MM.1S (cell line): ENCODE measurements at regions not wholly inside any gene's neighbourhood (a gene's known extent, or its start where the extent isn't known, plus 50 kb on each side); places are given as distances from the start of the nearest gene placed in this dataset.

Experiments
- DNase-seq: peaks from one replicate; pipeline ENCODE4 v3.0.0-alpha.2; 2015
- H2AFZ ChIP-seq: fragments of 300-600 bp; sonication (generic); 2 replicates; pipeline ENCODE4 v1.6.0; 2016; ENCODE audit warnings: antibody characterized with exemption, low read length
- H3F3A ChIP-seq: fragments of 300-600 bp; sonication (generic); 2 replicates; pipeline ENCODE4 v1.6.1; 2016; ENCODE audit warnings: mild to moderate bottlenecking, antibody characterized with exemption, low read length, moderate library complexity, mixed read lengths; ENCODE audit not compliant: insufficient read depth
- H3K27ac ChIP-seq: fragments of 300-600 bp; sonication (generic); 2 replicates; pipeline ENCODE4 v1.5.1; 2016; ENCODE audit warnings: mild to moderate bottlenecking, low read length
- H3K27me3 ChIP-seq: fragments of 300-600 bp; sonication (generic); replicated peaks from 2 replicates; pipeline ENCODE4 v1.6.0; 2016; ENCODE audit warnings: low read length; ENCODE audit not compliant: insufficient read depth
- H3K36me3 ChIP-seq: fragments of 300-600 bp; sonication (generic); replicated peaks from 2 replicates; pipeline ENCODE4 v1.6.1; 2016; ENCODE audit warnings: mild to moderate bottlenecking, low read length, mixed read lengths; ENCODE audit not compliant: insufficient read depth
- H3K4me1 ChIP-seq: fragments of 300-600 bp; sonication (generic); 2 replicates; pipeline ENCODE4 v1.6.1; 2016; ENCODE audit warnings: low read length, mixed read lengths
- H3K4me2 ChIP-seq: fragments of 300-600 bp; sonication (generic); 2 replicates; pipeline ENCODE4 v1.6.0; 2016; ENCODE audit warnings: low read depth, low read length
- H3K4me3 ChIP-seq: fragments of 300-600 bp; sonication (generic); 2 replicates; pipeline ENCODE4 v1.5.1; 2016; ENCODE audit warnings: low read length, mixed read lengths
- H3K79me2 ChIP-seq: fragments of 300-600 bp; sonication (generic); 2 replicates; pipeline ENCODE4 v1.6.1; 2016; ENCODE audit warnings: mixed run types, low read length, mixed read lengths
- H3K9ac ChIP-seq: fragments of 300-600 bp; sonication (generic); 2 replicates; pipeline ENCODE4 v1.6.1; 2016; ENCODE audit warnings: low read length, mixed read lengths
- H3K9me2 ChIP-seq: fragments of 300-600 bp; sonication (generic); replicated peaks from 2 replicates; pipeline ENCODE4 v1.6.1; 2016; ENCODE audit warnings: mild to moderate bottlenecking, low read length, mixed read lengths; ENCODE audit not compliant: insufficient read depth
- H3K9me3 ChIP-seq: fragments of 300-600 bp; sonication (generic); replicated peaks from 2 replicates; pipeline ENCODE4 v1.6.1; 2016; ENCODE audit warnings: mild to moderate bottlenecking, low read length, mixed read lengths; ENCODE audit not compliant: insufficient read depth
- H4K20me1 ChIP-seq: fragments of 300-600 bp; sonication (generic); 2 replicates; pipeline ENCODE4 v1.6.1; 2016; ENCODE audit warnings: mild to moderate bottlenecking, low read length, moderate library complexity, mixed read lengths; ENCODE audit not compliant: insufficient read depth
- EZH2 ChIP-seq: fragments of 300-600 bp; sonication (generic); optimal IDR thresholded peaks from 2 replicates; pipeline ENCODE3; 2017; ENCODE audit warnings: low read depth, mild to moderate bottlenecking, antibody characterized with exemption, low read length, mixed read lengths
- EZH2phosphoT487 ChIP-seq: fragments of 300-600 bp; sonication (generic); IDR thresholded peaks from 2 replicates; pipeline ENCODE4 v1.6.1; 2018; ENCODE audit warnings: antibody characterized with exemption, low read length
- TF ChIP-seq, protein P1 (sequence below): fragments of 300-600 bp; sonication (generic); IDR thresholded peaks from 2 replicates; pipeline ENCODE4 v1.5.1; 2016; ENCODE audit warnings: antibody characterized with exemption, low read length, mixed read lengths

DNA sequence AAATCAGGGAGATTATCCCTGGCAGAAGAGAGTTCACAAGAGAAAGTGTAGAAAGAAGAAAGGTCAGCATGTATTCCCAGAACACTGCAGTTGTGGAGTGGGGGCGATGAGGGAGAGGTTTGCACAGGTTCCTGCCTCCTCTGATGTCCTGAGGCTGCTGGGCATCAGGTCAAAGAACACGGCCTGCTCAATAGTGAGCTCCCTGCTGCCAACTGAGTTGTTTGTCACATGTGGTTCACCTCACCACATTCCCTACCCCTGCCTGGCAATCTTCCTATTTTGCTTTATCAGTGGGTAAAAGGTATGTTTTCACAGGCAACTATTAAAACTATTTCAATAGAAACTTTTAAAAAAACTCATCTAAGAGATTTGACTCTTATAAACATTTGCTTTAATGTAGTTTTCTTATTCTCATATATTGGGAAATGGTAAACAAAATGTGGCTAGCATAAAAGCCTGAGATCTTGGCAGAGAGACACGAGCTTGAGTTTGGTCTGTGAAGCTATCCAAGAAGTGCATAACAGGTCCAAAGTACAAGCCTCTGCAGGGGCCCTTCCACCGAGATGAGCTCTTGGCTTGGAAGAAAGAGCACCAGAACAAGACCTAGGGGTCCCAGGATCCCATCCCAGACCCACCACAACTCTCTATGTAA, 123.9 kb upstream of the SRD5A2 start:
- Histone ChIP-seq H3K27ac (no peak overlapping the region), H3K79me2 (no peaks in the 10 kb centered on the region), H3K36me3 (no peaks in the 10 kb centered on the region), H3K9me3 (no peaks in the 10 kb centered on the region), H3K4me1 (no peaks in the 10 kb centered on the region), H3K4me2 (no peak overlapping the region), H3F3A (no peaks in the 10 kb centered on the region), H3K27me3 (no peaks in the 10 kb centered on the region), H3K9ac (no peak overlapping the region), H3K9me2 (no peaks in the 10 kb centered on the region), H3K4me3 (no peak overlapping the region), H2AFZ (no peak overlapping the region), H4K20me1 (no peaks in the 10 kb centered on the region)
- TF ChIP-seq, protein P1, sequence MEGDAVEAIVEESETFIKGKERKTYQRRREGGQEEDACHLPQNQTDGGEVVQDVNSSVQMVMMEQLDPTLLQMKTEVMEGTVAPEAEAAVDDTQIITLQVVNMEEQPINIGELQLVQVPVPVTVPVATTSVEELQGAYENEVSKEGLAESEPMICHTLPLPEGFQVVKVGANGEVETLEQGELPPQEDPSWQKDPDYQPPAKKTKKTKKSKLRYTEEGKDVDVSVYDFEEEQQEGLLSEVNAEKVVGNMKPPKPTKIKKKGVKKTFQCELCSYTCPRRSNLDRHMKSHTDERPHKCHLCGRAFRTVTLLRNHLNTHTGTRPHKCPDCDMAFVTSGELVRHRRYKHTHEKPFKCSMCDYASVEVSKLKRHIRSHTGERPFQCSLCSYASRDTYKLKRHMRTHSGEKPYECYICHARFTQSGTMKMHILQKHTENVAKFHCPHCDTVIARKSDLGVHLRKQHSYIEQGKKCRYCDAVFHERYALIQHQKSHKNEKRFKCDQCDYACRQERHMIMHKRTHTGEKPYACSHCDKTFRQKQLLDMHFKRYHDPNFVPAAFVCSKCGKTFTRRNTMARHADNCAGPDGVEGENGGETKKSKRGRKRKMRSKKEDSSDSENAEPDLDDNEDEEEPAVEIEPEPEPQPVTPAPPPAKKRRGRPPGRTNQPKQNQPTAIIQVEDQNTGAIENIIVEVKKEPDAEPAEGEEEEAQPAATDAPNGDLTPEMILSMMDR = no peak
- TF ChIP-seq EZH2phosphoT487 (no peak), EZH2 (no peak)
- no peak for DNase-seq

DNA sequence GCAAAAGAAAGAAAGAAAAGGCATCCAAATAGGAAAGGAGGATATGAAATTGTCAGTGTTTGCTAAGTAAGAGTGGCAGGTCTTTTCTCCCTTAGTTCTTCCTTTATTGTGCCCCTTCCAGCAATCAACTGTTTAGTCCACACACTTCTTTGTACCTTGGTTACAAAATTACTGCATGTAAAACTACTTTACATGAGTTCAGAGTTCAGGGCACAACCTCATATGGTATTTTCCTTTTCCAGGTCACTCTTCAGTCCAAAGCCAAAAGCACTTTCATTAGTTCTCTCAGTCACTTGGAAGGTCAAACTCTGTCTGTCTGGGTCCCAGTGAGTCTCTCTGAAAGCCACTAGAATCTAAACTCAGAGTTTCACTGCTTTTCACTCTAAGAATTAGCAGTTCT, 122.5 kb upstream of the SRD5A2 start:
- no peaks in the 10 kb centered on the region for H4K20me1 ChIP-seq
- H3K27ac ChIP-seq = no peak overlapping the region
- TF ChIP-seq, protein P1 = no peak
- TF ChIP-seq EZH2 (no peak), EZH2phosphoT487 (no peak)
- H3K9me3 ChIP-seq = no peaks in the 10 kb centered on the region
- no peaks in the 10 kb centered on the region for H3K4me1 ChIP-seq
- no peaks in the 10 kb centered on the region for H3K9me2 ChIP-seq
- H3K27me3 ChIP-seq = no peaks in the 10 kb centered on the region
- no peaks in the 10 kb centered on the region for H3F3A ChIP-seq
- H2AFZ ChIP-seq = no peak overlapping the region
- H3K4me3 ChIP-seq = no peak overlapping the region
- no peak for DNase-seq
- H3K79me2 ChIP-seq = no peaks in the 10 kb centered on the region
- no peak overlapping the region for H3K9ac ChIP-seq
- no peaks in the 10 kb centered on the region for H3K36me3 ChIP-seq
- H3K4me2 ChIP-seq = no peak overlapping the region

DNA sequence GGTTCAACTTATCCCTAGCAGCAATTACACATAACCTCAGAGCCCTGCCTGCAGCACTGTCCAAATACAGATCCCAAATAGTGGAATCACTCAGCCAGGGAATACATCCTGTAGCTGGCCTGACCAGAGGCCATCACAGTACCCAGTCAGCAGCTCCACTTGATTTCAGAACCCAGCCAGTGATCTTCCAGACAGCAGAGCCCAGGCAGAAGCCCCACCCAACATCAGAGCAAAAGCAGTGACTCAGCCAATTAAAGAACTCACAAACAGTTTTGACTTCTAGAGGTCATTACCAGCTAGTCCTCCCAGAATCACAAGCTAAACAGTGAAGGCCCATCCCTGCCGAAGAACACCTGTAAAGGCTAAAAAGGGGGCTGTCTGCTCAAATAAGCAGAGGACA, 118.0 kb upstream of the SRD5A2 start:
- Histone ChIP-seq H3K4me2 (no peak overlapping the region), H3K36me3 (no peaks in the 10 kb centered on the region), H3F3A (no peaks in the 10 kb centered on the region), H4K20me1 (no peaks in the 10 kb centered on the region), H3K9me3 (no peaks in the 10 kb centered on the region), H3K9ac (no peak overlapping the region), H3K79me2 (no peaks in the 10 kb centered on the region), H2AFZ (no peak overlapping the region), H3K27me3 (no peaks in the 10 kb centered on the region), H3K4me3 (no peak overlapping the region), H3K27ac (no peak overlapping the region), H3K9me2 (no peaks in the 10 kb centered on the region), H3K4me1 (no peaks in the 10 kb centered on the region)
- no peak for DNase-seq
- TF ChIP-seq, protein P1 = no peak
- TF ChIP-seq EZH2 (no peak), EZH2phosphoT487 (no peak)
